ENCODE measurements at regions not wholly inside any gene's neighbourhood (a gene's known extent, or its start where the extent isn't known, plus 50 kb on each side); places are given as distances from the start of the nearest gene placed in this dataset.

DNA sequence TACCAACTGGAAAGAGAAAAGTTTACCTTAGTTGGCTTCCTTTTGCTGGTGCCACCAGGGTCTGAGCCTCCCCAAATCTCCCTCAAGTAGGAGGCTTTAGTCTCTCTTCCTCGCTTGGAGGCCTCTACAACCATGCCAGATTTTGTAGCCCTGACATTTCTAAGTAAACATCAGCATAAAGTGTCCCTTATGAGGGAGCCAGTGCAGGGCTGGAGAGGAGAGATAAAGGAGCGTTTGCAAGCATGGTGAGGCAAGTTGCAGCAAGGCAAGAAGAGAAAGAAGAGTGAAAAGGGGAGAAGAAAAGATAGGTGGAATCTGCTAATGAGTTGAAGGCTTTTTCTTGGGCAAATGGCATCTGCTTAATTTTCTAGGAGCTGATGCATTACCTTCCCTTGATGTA is 82.7 kb upstream of the FNDC3B start:
- TF ChIP-seq GATA3 (IDR thresholded peaks at IDR 0.05; ENCODE audit: low read depth, low read length) (no peak), GATA2 (IDR thresholded peaks at IDR 0.05; ENCODE audit: low read depth, low read length) (no peak)
